HG03108 (cell line): ENCODE measurements at regions not wholly inside any gene's neighbourhood (a gene's known extent, or its start where the extent isn't known, plus 50 kb on each side); places are given as distances from the start of the nearest gene placed in this dataset.

ENCODE experiments used
- ATAC-seq: cut with Tn5 transposase; IDR thresholded peaks from one replicate; pipeline ENCODE4 v1.9.1; 2021; ENCODE audit warnings: moderate library complexity; ENCODE audit not compliant: unreplicated experiment

GRCh38 chr10:29858702-29859267 lies 200.6 kb downstream of the JCAD start:
- ATAC-seq, result no peak

GRCh38 chr10:29857843-29858701 lies 201.3 kb downstream of the JCAD start:
- no peak for ATAC-seq

DNA sequence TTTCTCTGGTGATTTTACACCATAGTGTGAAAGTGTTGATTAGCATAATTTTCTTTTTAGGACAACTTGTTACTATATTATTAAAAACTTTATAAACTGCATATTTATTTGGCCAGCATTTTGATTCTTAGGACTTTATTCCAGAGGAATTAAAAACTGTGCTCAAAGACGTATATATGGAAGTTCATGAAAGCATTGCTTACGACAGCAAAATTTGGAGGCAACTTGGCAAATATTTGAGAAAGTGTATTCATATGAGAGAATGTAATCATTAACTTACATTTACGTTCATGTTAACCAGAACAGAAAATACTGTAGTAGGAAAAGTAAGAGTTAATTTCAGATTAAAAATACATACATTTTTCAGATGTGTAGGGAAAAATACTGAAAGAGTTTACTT lies 203.1 kb downstream of the JCAD start:
- no peak for ATAC-seq

GRCh38 chr10:29853913-29854312 lies 205.5 kb downstream of the JCAD start:
- no peak for ATAC-seq

- ATAC-seq, result no peak
Observed at GRCh38 chr10:29851241-29851640, 208.1 kb downstream of the JCAD start.

GRCh38 chr10:29850371-29850770 lies 209.0 kb downstream of the JCAD start:
- no peak for ATAC-seq

- no peak for ATAC-seq
Observed at GRCh38 chr10:29849886-29850285, 209.5 kb downstream of the JCAD start.

GRCh38 chr10:29849126-29849833 lies 210.1 kb downstream of the JCAD start:
- no peak for ATAC-seq

- ATAC-seq, result no peak
Observed at GRCh38 chr10:29846881-29847280, 212.1 kb upstream of the SVIL start.

GRCh38 chr10:29845166-29845565 lies 210.4 kb upstream of the SVIL start:
- no peak for ATAC-seq

- no peak for ATAC-seq
Observed at GRCh38 chr10:29843143-29843542, 208.4 kb upstream of the SVIL start.

GRCh38 chr10:29841724-29842649 lies 207.2 kb upstream of the SVIL start:
- ATAC-seq, result no peak

DNA sequence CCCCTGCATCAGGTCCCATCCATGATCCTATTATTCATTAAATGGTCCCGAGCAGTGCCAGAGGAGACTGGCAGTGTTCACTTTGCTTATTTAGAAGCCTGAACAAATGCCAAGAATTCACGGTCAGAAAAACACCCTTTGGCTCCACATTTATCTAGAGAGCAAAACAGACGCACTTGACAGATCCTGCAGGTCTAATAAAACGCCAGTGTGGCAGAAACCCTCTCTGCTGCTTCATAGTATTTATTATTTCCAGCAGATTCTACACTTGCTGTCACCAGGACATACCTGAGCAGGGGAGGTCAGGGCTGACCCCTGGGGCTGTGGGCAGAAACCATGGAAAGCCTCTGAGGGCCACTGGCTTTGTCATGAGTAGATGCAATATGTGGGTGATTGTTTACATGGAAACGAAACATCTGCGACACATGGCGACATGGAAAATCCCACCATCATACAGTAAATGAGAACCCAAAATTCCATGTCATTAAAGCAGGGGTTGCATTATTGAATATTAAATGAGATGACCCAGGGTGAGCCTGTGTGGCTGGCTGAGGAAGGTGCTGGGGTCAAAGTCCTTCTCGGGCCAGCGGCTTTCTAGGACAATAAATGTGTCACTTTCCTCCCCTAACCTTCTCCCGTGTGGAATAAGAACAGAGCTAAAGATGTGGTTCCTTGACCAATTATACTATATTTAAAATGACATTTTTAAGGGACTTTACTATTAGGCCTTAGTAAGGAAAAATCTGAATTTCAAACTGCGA lies 205.9 kb upstream of the SVIL start:
- no peak for ATAC-seq

DNA sequence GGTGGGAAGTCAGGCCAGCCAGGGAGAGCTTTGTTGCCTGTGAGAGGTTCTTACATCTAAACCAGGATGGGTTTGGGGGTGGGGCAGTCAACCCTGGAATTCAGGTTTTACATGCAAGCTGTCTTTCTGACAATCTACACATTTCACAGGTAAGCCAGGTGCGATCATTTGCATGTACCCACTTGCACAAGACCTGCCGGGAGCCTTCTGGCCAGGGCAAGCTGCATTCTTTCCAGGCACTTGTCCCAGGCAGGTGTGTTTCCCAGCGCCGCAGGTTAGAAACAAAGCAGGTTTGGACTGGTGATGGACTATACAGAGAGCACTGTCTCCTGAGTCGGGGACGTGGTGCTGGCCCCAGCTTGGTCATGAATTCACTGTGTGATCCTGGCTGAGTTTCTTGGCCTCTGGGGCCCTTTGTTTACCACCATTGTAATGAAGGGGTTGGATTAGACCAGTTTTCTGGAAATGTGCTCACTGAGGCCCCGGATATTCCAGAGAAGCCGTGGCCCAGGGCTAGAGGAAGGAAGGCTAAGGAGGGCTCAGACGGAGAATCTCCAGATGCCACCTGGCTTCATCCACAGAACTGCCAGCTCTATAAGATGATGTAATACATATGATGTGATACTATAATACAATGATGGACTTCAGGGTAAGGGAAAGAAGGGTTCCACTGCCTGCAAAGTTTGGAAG lies 205.2 kb upstream of the SVIL start:
- ATAC-seq, result no peak

DNA sequence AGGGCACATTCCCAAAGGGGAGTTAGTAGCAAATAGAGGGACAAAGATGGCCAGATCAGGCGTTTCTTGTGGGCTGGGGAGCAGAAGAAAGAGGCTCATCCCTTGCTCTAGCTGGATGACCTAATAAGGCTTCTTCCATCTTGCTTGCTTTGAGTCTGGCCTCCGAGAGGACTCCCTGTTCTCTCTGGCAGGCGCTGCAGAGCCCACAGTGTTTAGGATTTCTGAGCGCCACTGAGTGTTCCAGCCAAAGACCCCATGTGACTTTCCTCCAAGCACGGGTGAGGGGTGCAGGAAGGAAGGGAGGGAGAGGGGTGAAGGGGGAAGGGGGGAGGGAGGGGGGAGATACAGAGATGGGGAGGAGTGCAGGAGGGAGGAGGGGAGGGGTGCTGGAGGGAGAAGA lies 203.8 kb upstream of the SVIL start:
- no peak for ATAC-seq

GRCh38 chr10:29837586-29837985 lies 202.8 kb upstream of the SVIL start:
- no peak for ATAC-seq

GRCh38 chr10:29836396-29836795 lies 201.6 kb upstream of the SVIL start:
- ATAC-seq, result no peak

GRCh38 chr10:29835055-29835454 lies 200.3 kb upstream of the SVIL start:
- ATAC-seq, result no peak
